ENCODE measurements at regions not wholly inside any gene's neighbourhood (a gene's known extent, or its start where the extent isn't known, plus 50 kb on each side); places are given as distances from the start of the nearest gene placed in this dataset.
A peak's percentile ranks its signal among the peaks of the same experiment; 100 is the strongest.

GRCh38 chr10:106520698-106521097 lies 643.8 kb downstream of the SORCS1 start:
- DNase-seq (ENCODE audit: low spot score) = no peak

DNA sequence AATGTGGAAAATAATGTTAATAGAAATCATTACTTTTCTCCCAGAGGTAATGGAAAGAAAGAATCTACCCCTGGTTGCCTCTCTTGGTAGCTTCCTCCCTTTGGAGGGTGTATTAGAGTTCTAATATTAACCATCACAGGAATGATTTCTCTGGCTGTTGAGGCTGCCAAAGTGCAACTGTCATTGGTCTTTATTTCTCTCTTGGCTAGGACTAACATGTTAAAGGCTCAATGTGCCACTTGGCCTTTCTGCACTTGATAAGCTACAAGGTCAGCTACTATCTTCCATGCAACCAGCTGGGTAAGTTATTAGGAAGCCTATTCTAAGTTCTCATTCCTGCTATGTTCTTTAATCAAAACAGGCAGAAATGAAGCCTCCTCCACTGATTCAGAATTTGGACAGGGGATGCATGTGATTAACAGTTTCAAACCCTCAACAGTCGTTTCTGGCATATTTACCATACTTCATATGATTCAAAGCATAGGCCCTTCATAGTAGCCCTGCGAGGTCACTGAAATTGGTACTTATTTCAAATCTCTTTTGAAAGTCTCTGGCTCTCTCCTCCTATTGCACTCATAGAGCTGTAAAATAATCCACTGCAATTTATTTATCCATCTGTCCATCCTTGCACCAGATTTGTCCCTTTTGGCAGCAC lies 645.0 kb downstream of the SORCS1 start:
- DNase-seq (ENCODE audit: low spot score) = no peak

DNA sequence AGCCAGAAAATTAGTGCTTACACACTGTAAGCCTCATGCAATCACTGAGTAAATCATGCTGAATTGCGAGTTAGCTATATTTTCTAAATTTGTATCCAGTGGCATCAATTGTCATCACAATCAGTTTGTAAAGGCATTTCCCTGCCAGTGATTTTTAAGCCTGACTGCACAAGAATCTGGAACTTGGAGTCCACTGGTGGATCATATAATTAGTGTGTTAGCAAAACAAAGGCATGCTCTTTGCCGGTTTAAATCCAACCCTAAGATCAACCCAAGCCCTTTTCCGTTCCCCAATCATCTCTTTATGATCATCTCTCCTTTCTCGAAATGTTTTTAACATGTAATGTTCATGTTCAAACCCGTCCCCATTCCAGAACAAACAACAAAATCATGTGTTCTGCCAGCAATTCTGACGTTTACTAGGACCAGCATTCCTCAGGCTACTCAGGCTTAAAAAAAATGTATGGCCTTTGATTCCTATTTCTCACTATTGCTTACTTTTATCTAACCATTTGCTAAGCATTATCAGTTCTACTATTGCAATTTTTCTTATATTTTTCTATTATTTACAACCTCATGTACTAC lies 649.2 kb downstream of the SORCS1 start:
- peak; percentile 40 for DNase-seq (ENCODE audit: low spot score)

- DNase-seq (ENCODE audit: low spot score) = peak; percentile 1
Observed at GRCh38 chr10:106513352-106513771, 651.1 kb downstream of the SORCS1 start.

- no peak for DNase-seq (ENCODE audit: low spot score)
Observed at GRCh38 chr10:106511917-106512316, 652.6 kb downstream of the SORCS1 start.

GRCh38 chr10:106508950-106509349 lies 655.6 kb downstream of the SORCS1 start:
- DNase-seq (ENCODE audit: low spot score) = no peak

DNA sequence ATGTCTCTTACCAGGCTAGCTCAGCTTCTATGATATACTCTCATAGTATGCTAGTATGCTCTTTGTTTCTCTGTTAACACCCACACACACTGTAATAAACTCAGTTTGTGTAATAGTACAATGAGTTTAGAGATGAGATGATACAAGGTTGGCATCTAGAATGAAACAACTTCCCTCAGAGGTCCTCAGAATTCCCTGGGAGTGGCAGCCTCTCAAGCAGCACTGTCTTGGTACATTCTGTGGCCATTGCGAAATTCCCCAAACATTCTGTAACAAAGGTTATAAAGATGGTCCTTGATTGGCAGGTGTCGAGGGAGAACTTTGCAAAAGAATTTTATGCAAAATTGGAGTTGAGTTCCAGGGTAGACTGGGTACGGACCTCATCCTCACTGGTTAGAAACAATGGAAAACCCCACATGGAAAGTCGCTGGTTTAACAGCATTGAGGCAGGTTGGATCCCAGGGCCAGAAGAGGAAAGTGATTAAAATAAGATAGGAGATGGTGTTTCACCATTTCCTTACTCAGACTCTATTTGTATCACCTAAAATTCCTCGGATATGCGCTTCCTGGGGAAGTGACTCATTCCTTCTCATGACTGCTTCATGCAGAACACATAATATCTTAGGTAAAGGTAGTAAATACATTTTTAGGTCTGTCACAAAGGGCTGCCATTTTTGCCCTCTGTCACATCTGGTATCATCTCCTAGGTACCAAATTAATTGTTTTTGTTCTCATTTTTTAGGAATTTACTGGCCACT lies 657.8 kb downstream of the SORCS1 start:
- peak; percentile 48 for DNase-seq (ENCODE audit: low spot score)

- DNase-seq (ENCODE audit: low spot score) = no peak
Observed at GRCh38 chr10:106504536-106504935, 660.0 kb downstream of the SORCS1 start.

DNA sequence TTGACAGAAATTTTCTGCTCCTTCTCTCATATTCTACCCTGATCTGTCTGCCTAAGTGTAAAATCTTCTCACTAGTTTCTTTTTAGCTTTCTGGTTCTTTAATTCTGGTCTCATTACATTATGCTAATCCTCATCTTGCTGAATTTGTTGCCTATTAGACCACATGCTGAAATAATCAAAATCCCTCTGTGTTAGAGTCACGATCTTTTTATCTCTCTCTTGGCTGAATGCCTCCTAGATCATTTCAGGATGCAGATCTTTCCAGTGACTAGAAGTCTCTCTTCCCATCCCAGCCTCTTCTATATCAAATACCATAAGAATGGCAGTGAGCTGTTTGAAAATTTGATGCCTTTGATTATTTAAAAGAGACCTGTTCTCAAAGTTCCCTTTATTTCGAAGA lies 661.9 kb downstream of the SORCS1 start:
- DNase-seq (ENCODE audit: low spot score) = no peak

DNA sequence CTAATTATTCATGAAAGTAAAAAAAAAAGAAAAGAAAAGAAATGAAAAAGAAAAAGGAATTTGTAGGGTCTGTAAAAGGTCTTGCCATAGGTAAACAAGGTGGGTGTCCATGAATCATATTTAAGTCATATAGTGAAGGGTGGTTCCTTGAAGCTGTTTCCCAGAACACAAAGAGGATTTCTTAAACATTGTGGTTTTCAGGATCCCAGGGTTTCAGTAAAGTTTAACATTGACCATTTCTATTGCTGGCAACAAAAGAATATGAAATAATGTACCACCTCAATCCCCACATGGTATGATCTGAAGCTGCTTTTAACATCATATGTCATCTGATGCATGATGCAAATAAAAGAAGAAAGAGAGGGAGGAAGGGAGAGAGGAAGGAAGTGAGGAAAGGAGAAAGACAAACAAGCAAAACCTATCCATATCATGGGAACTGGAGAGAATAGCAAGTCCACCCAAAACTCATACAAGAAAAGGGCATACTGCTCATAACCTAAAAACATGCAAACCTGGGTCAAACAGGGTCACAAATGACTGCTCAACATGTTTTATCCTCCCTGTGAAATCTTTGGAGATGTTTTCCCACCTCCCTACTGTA lies 663.5 kb downstream of the SORCS1 start:
- DNase-seq (ENCODE audit: low spot score) = no peak

DNA sequence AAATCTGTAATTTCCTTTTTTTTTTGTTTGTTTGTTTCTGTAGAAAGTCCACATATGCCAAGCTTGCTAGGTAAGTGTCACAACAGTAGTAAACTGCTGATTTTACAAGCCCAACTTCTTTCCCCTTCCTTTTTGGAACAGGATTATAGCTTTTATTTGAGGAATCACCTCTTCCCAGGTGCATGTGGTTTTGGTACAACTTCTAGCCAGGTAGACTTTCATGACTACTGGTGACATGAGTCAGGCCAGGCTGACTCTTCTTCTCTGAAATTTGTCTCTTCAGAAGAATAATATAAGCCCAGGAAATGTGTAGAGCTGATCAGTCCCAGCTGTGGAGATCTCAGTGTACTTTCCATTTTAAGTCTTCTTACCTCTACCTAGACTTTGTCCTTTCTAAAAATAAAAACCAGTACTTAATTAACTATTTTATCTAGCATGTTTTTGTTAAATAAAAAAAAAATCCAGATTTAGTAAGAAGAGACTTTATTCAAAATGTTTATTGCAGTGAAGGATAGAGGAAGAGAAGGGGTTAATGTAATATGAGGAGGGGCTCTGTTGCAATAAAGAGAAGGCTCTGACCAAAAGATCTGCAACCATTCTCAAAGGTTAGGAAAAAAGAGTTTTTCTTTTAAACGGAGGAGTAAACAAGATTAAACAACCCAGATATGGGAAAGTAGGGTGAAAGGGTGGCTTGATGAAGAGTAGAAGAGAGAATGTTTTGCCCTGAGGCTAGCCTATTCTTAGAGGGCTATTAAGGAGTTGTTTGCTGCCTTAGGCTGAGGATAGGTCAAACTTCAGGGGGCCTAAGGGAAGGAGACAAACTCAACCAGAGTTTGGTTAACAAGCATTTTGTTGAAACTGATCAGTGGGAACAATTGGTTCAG lies 664.2 kb downstream of the SORCS1 start:
- no peak for DNase-seq (ENCODE audit: low spot score)

DNA sequence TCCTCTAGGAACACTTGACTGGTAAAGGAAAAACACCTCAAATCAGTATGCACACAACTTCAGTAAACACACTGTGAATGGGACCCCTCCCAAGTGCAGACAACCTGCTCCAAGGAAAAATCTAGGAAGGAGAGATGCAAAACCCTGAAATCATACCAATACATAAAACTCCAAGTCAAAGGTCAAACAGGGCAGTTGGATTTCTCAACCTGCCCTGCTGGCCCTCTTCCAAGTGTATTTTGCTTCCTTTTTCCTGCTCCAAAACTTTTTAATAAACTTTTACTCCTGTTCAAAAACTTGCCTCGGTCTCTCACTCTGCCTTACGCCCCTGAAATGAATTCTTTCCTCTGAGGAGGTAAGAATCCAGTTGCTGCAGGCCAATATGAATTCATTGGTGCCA lies 665.1 kb downstream of the SORCS1 start:
- DNase-seq (ENCODE audit: low spot score) = no peak

DNA sequence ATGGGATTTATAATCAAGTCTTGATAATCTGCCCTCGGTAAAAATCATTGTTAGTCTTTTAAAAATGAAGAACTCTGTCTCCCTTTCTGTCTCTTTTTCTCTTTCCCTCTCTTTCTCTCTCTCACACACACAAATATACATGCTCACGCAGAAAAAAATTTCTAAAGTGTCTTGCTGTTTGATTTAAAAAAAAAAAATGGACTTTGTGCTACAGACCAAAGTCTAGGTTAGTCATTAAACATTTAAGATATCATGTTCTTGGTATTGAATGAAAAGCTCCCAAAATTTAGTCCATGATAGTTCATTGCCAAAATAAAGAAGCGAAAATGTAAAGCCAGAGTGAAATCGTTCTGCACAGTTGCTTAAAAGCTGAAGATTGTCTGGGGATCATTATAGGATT lies 665.8 kb downstream of the SORCS1 start:
- DNase-seq (ENCODE audit: low spot score) = no peak

GRCh38 chr10:106495931-106496330 lies 668.6 kb downstream of the SORCS1 start:
- no peak for DNase-seq (ENCODE audit: low spot score)

DNA sequence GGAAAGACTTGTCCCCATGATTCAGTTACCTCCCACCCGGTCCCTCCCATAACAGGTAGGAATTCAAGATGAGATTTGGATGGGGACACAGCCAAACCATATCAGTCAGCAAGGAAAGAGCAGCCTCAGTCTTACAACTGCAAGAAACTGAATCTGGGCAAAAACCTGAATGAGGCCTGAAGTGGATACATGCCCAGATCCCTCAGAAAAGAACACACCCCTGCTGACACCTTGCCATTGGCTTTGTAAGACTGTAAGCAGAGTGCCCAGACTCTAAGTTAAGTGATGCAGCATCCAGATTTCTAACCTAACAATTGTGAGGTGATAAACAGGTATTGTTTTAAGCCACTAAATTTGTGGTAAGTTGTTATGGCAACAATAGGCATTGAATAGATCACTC lies 670.8 kb downstream of the SORCS1 start:
- DNase-seq (ENCODE audit: low spot score) = no peak

GRCh38 chr10:106493226-106493625 lies 671.3 kb downstream of the SORCS1 start:
- DNase-seq (ENCODE audit: low spot score) = no peak

DNA sequence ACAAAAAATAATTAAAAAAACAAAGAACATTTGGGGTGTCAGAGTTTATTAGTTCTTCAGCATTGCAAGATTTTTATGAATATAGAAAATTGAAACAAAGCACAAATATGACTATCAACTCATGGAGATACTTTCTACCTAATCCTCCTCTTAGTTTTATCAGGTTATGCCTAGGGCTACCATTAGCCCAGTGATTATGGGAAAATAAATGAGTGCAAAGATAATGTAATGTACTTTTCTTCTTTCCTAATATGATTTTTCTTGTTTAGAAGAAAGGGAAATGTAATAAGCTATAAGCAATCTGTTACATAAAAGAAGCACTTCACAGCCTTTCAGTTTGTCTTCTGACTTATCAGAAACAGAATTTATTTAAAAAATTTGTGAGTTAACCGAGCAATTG lies 676.8 kb downstream of the SORCS1 start:
- DNase-seq (ENCODE audit: low spot score) = no peak

DNA sequence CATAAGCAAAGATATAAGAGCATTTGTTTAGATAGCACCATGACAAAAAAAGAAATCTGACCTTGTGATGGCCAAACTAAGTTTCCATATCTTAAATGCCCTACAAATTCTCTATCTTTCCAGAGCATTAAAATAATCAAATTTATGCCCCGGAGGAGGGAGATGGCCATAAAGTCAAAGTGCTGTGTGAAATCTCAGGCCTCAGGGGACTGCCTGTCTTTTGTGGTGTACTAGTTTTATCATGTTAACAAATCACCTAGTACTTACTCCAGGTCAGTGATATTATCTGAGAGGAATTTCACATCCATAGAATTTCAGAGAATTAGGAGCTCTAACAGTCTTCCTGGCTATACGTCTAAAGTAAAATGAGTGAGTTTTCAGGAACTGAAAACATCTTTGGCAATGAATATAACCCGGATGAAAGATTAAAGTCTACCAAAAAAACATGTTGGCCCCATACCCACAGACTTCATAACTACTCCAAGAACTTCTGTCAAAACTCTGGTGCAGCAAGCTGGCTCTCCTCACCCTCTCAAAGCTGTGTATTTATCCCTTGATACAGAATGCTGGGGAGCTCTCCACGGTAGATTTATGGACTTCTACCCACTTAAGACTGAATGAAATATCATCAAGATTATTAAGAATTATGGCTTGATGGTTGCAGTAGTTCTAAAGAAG lies 682.8 kb downstream of the SORCS1 start:
- no peak for DNase-seq (ENCODE audit: low spot score)

DNA sequence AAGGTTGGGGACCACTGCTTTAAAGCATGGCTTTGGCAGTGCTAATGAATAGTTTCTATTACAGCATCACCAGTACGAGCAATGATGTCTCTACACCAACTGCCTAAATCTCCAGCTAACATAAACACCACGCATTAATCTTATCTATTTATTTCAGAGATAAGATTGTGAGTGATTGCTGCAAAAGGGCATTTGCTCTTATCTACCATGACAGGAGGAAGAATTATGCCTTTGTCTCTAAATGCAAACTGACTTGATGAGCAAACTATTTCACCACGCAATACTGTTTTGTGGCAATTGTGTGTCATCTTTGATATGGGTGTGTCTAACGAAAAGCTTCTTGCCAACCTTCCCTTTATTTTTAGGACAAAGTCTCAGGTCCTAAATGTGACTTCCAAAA lies 684.9 kb downstream of the SORCS1 start:
- no peak for DNase-seq (ENCODE audit: low spot score)

GRCh38 chr10:106474876-106475275 lies 689.6 kb downstream of the SORCS1 start:
- DNase-seq (ENCODE audit: low spot score) = no peak

DNA sequence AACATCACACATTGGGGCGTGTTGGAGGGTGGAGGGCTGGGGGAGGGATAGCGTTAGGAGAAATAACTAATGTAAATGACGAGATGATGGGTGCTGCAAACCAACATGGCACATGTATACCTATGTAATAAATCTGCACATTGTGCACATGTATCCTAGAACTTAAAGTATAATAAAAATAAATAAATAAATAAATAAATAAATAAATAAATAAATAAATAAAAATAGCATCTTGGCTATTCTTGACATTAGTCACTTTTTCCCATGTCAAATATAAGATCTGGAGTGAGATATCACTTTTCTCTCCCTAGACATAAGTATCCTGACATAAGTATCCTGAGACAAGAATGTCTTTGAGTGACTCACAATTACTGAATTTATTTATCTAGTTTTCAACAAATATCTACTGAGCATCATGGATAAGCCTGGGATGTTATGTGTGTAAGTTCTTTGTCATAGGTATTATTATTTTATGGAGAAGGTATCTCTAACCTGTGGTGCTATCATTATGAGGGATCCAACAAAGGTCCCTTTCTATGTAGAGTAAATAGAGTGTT lies 691.3 kb downstream of the SORCS1 start:
- no peak for DNase-seq (ENCODE audit: low spot score)
